Coronary artery (tissue), 2 donors: ENCODE measurements at regions not wholly inside any gene's neighbourhood (a gene's known extent, or its start where the extent isn't known, plus 50 kb on each side); places are given as distances from the start of the nearest gene placed in this dataset.

Source experiments
- DNase-seq: peaks from one replicate; pipeline ENCODE4 v3.0.0-alpha.2; 2017; ENCODE audit warnings: low spot score
- H3K27ac ChIP-seq, 2 donors: fragments of 200-600 bp; sonication (generic); one replicate each; pipeline ENCODE4 v1.5.1; 2016 to 2019
- H3K4me3 ChIP-seq: fragments of 200-600 bp; sonication (generic); 2 replicates; pipeline ENCODE4 v1.5.1; 2016; ENCODE audit warnings: mild to moderate bottlenecking, moderate library complexity
- CTCF ChIP-seq: fragments of 200-600 bp; sonication (generic); IDR thresholded peaks from one replicate; pipeline ENCODE4 v1.5.1; 2019; ENCODE audit warnings: antibody characterized with exemption

GRCh38 chr6:67886840-67887292 is 748.2 kb upstream of the ADGRB3 start:
- Histone ChIP-seq H3K4me3 (no peak overlapping the region), H3K27ac (no peak overlapping the region)
- no peak for DNase-seq
- TF ChIP-seq CTCF, result no peak

GRCh38 chr6:67886036-67886707 is 748.9 kb upstream of the ADGRB3 start:
- DNase-seq, result no peak
- no peak overlapping the region for H3K4me3 ChIP-seq
- TF ChIP-seq CTCF, result no peak
- H3K27ac ChIP-seq, result no peak overlapping the region

GRCh38 chr6:67885081-67886033 is 749.7 kb upstream of the ADGRB3 start:
- H3K27ac ChIP-seq, result no peak overlapping the region
- no peak overlapping the region for H3K4me3 ChIP-seq
- DNase-seq, result no peak
- TF ChIP-seq CTCF, result no peak

- Histone ChIP-seq H3K4me3 (no peak overlapping the region), H3K27ac (no peak overlapping the region)
- no peak for DNase-seq
- no peak for TF ChIP-seq CTCF
Observed at GRCh38 chr6:67884442-67884841, 750.6 kb upstream of the ADGRB3 start.

GRCh38 chr6:67883500-67884366 is 751.3 kb upstream of the ADGRB3 start:
- H3K4me3 ChIP-seq, result no peak overlapping the region
- H3K27ac ChIP-seq, result no peak overlapping the region
- no peak for TF ChIP-seq CTCF
- DNase-seq, result no peak

- no peak overlapping the region for H3K27ac ChIP-seq
- no peak for TF ChIP-seq CTCF
- DNase-seq, result no peak
- H3K4me3 ChIP-seq, result no peak overlapping the region
Observed at GRCh38 chr6:67882436-67883311, 752.4 kb upstream of the ADGRB3 start.
